GM12878 (cell line): ENCODE measurements at regions not wholly inside any gene's neighbourhood (a gene's known extent, or its start where the extent isn't known, plus 50 kb on each side); places are given as distances from the start of the nearest gene placed in this dataset.

Source experiments
- ATAC-seq: fragments of 200-7000 bp; cut with Tn5 transposase; 3 replicates; pipeline ENCODE4 v1.9.1; 2020; ENCODE audit warnings: mild to moderate bottlenecking, moderate library complexity
- BruUV-seq: library from RNA; stranded (reverse); fragments of 400-500 nt; replicated peaks from 2 replicates; lab custom pipeline; 2021; lab: Mats Ljungman, UMichigan
- CTCF ChIA-PET: fragments of 300-600 bp; sonication (Branson Sonifier 250); formaldehyde crosslinking; extraction: SDS; loops from one replicate; lab custom pipeline; 2021; ENCODE audit warnings: inconsistent platforms; lab: Yijun Ruan, JAX
- POLR2A ChIA-PET: fragments of 350-600 bp; formaldehyde crosslinking; extraction: SDS; loops from one replicate; lab custom pipeline; 2021; ENCODE audit warnings: inconsistent platforms; lab: Charles Lee
- RAD21 ChIA-PET: fragments of 300-600 bp; sonication (Branson Sonifier 250); formaldehyde crosslinking; loops from one replicate; lab custom pipeline; 2023; ENCODE audit warnings: antibody characterized with exemption; ENCODE audit not compliant: unreplicated experiment; lab: Charles Lee
- SMC1A ChIA-PET: fragments of 300-600 bp; sonication (Branson Sonifier 250); formaldehyde crosslinking; loops from one replicate; lab custom pipeline; 2023; ENCODE audit not compliant: unreplicated experiment, uncharacterized antibody; lab: Charles Lee
- DNase-seq: peaks from one replicate; pipeline ENCODE4 v3.0.0-alpha.2; 2011; ENCODE audit warnings: low read depth, low spot score
- FAIRE-seq: peaks from 3 replicates; lab custom pipeline; 2011; peaks lifted over from hg19 to GRCh38; lab: Jason Lieb, UNC
- H2AFZ ChIP-seq: 2 replicates; pipeline ENCODE4 v1.6.0; 2011; ENCODE audit warnings: low read depth, low read length, control low read depth; ENCODE audit not compliant: control insufficient read depth
- H3K27ac ChIP-seq: 2 replicates; pipeline ENCODE4 v1.5.1; 2011; ENCODE audit warnings: control low read depth; ENCODE audit not compliant: control insufficient read depth, insufficient read depth
- H3K27me3 ChIP-seq, 2 experiments: replicated peaks in 1 of 2; 2 replicates each; pipeline versions ENCODE4 v1.6.0 to v1.6.1; 2011; ENCODE audit warnings: low read length in 1 of 2; ENCODE audit not compliant: control insufficient read depth in 2 of 2, insufficient read depth in 2 of 2
- H3K36me3 ChIP-seq, 2 experiments: 2 replicates each; pipeline ENCODE4 v1.5.1; 2011; ENCODE audit warnings: low read length in 1 of 2; ENCODE audit not compliant: control insufficient read depth in 2 of 2, insufficient read depth in 2 of 2
- H3K4me1 ChIP-seq: 2 replicates; pipeline ENCODE4 v1.6.1; 2011; ENCODE audit warnings: mild to moderate bottlenecking, low read length, moderate library complexity, mixed read lengths; ENCODE audit not compliant: control insufficient read depth, insufficient read depth
- H3K4me2 ChIP-seq: 2 replicates; pipeline ENCODE4 v1.6.0; 2011; ENCODE audit warnings: control low read depth; ENCODE audit not compliant: control insufficient read depth, insufficient read depth
- H3K4me3 ChIP-seq: fragments of 200-600 bp; sonication (generic); 2 replicates; pipeline ENCODE4 v1.5.1; 2016
- H3K79me2 ChIP-seq: 2 replicates; pipeline ENCODE4 v1.6.0; 2011; ENCODE audit warnings: low read length; ENCODE audit not compliant: control insufficient read depth, insufficient read depth
- H3K9ac ChIP-seq: 2 replicates; pipeline ENCODE4 v1.8.0; 2011; ENCODE audit warnings: low read length, control low read depth, mixed read lengths; ENCODE audit not compliant: control insufficient read depth, insufficient read depth
- H3K9me3 ChIP-seq: replicated peaks from 3 replicates; pipeline ENCODE4 v1.5.1; 2011; ENCODE audit warnings: mild to moderate bottlenecking, low read length; ENCODE audit not compliant: control insufficient read depth, insufficient read depth
- H4K20me1 ChIP-seq: 2 replicates; pipeline ENCODE4 v1.6.0; 2011; ENCODE audit not compliant: control insufficient read depth, insufficient read depth
- BACH1 ChIP-seq: fragments of 450-650 bp; IDR thresholded peaks from 2 replicates; pipeline ENCODE4 v1.6.1; 2017; ENCODE audit warnings: mild to moderate bottlenecking, borderline replicate concordance
- BHLHE40 ChIP-seq, 2 experiments: fragments of 450-650 bp in 1 of 2; IDR thresholded peaks; 2 replicates each; pipeline ENCODE4 v1.6.1; 2011 to 2017; ENCODE audit warnings: low read depth in 2 of 2, borderline replicate concordance in 1 of 2, improper control_type of control experiment in 1 of 2, low read length in 1 of 2, mild to moderate bottlenecking in 1 of 2
- BMI1 ChIP-seq: fragments of 450-650 bp; IDR thresholded peaks from 2 replicates; pipeline ENCODE4 v1.6.1; 2016; ENCODE audit warnings: mild to moderate bottlenecking, moderate library complexity, borderline replicate concordance
- IKZF1 ChIP-seq: fragments of 450-650 bp; conservative IDR thresholded peaks from 2 replicates; pipeline ENCODE4 v1.6.1; 2017; ENCODE audit warnings: antibody characterized with exemption, mild to moderate bottlenecking
- LARP7 ChIP-seq: fragments of 450-650 bp; IDR thresholded peaks from 2 replicates; pipeline ENCODE4 v1.6.1; 2017; ENCODE audit warnings: mild to moderate bottlenecking
- MYB ChIP-seq: fragments of 150-350 bp; IDR thresholded peaks from 2 replicates; pipeline ENCODE4 v1.6.1; 2014; ENCODE audit warnings: mild to moderate bottlenecking, low read depth, low read length, borderline replicate concordance
- NFIC ChIP-seq: IDR thresholded peaks from 2 replicates; pipeline ENCODE4 v1.6.1; 2012; ENCODE audit warnings: low read depth, mild to moderate bottlenecking, inconsistent platforms, low read length, moderate library complexity
- POU2F2 ChIP-seq: IDR thresholded peaks from 3 replicates; pipeline ENCODE4 v1.6.1; 2011; ENCODE audit warnings: low read depth, mild to moderate bottlenecking, low read length, borderline replicate concordance
- SMC3 ChIP-seq: IDR thresholded peaks from 2 replicates; pipeline ENCODE4 v1.6.1; 2011; ENCODE audit warnings: low read length, improper control_type of control experiment, borderline replicate concordance
- TAF1 ChIP-seq: IDR thresholded peaks from 2 replicates; pipeline ENCODE4 v1.6.1; 2011; ENCODE audit warnings: mild to moderate bottlenecking, low read depth, low read length, borderline replicate concordance
- TCF12 ChIP-seq: IDR thresholded peaks from 2 replicates; pipeline ENCODE4 v1.6.1; 2011; ENCODE audit warnings: low read depth, mild to moderate bottlenecking, low read length
- USF1 ChIP-seq: IDR thresholded peaks from 2 replicates; pipeline ENCODE4 v1.6.1; 2011; ENCODE audit warnings: borderline replicate concordance, low read depth, mild to moderate bottlenecking, moderate library complexity, mixed read lengths, low read length; ENCODE audit not compliant: insufficient read depth; ENCODE audit errors: extremely low read length
- WGBS: methylation state at CpG from one replicate; pipeline ENCODE4 v1.1.6; 2016; ENCODE audit warnings: low lambda C conversion rate; ENCODE audit not compliant: insufficient replicate concordance, insufficient coverage; ENCODE audit errors: missing lambda C conversion rate; 5-methylcytosine and 5-hydroxymethylcytosine counted together
- in situ Hi-C: fragments of 300-500 bp; cut with MboI; formaldehyde crosslinking; loops from 9 replicates; pipeline ENCODE4 v1.14.3; 2018; ENCODE audit warnings: mixed read lengths
- intact Hi-C: fragments of 100-400 bp; cut with micrococcal nuclease; formaldehyde crosslinking; loops from one replicate; pipeline ENCODE4 v1.14.2; 2022; ENCODE audit not compliant: unreplicated experiment
- TF ChIP-seq, protein P1 (sequence below): IDR thresholded peaks from 2 replicates; pipeline ENCODE4 v1.6.1; 2012; ENCODE audit warnings: mild to moderate bottlenecking, low read depth, low read length
- TF ChIP-seq, protein P2 (sequence below): fragments of 150-350 bp; IDR thresholded peaks from 2 replicates; pipeline ENCODE4 v1.6.1; 2014; ENCODE audit warnings: mild to moderate bottlenecking, low read depth, low read length
- TF ChIP-seq, protein P3 (sequence below): fragments of 450-650 bp; IDR thresholded peaks from 2 replicates; pipeline ENCODE4 v1.6.1; 2018; ENCODE audit warnings: borderline replicate concordance, mild to moderate bottlenecking; ENCODE audit not compliant: partially characterized antibody

GRCh38 chr3:177419904-177420601 lies 222.8 kb upstream of the TBL1XR1 start:
- Histone ChIP-seq H3K4me2 (no peak overlapping the region), H3K27me3 (no peaks in the 10 kb centered on the region), H3K4me3 (no peak overlapping the region), H3K9me3 (no peaks in the 10 kb centered on the region; the same call in 2 of the 3 replicates), H3K4me1 (peaks cover 11% of the 10 kb centered on the region), H3K9ac (no peak overlapping the region), H3K79me2 (no peaks in the 10 kb centered on the region), H4K20me1 (no peaks in the 10 kb centered on the region), H3K27ac (no peak overlapping the region), H3K36me3 (no peaks in the 10 kb centered on the region), H2AFZ (no peak overlapping the region)
- 5% methylated on average over 7 of the region's 7 CpGs for WGBS
- ChIA-PET SMC1A (interaction anchor here (0.5 kb wide), 1 partner anchor 19 kb away, joined by 3 read pairs; no protein-coding TSS in a partner anchor), RAD21 (no interaction called here), CTCF (no interaction called here), POLR2A (no interaction called here)
- in situ Hi-C loops: no loop called here
- FAIRE-seq (no peak), DNase-seq (no peak), ATAC-seq (peak; percentile 40; the same call in 2 of the 3 replicates)
- no TSS peak for BruUV-seq
- intact Hi-C loops: no loop called here
- TF ChIP-seq BMI1 (no peak), TAF1 (no peak), BACH1 (no peak), TCF12 (no peak), POU2F2 (0 out of 3 replicates have a peak, but pooled peaks have one; percentile 32), USF1 (no peak), SMC3 (peak; percentile 3; the same call in 1 of the 2 replicates), IKZF1 (no peak), BHLHE40 (IDR thresholded peaks at IDR 0.05; ENCODE audit: borderline replicate concordance in 1 of 2, low read depth in 2 of 2, low read length in 1 of 2) (no peak), NFIC (peak; percentile 51), LARP7 (no peak), MYB (no peak)
- TF ChIP-seq, protein P1, sequence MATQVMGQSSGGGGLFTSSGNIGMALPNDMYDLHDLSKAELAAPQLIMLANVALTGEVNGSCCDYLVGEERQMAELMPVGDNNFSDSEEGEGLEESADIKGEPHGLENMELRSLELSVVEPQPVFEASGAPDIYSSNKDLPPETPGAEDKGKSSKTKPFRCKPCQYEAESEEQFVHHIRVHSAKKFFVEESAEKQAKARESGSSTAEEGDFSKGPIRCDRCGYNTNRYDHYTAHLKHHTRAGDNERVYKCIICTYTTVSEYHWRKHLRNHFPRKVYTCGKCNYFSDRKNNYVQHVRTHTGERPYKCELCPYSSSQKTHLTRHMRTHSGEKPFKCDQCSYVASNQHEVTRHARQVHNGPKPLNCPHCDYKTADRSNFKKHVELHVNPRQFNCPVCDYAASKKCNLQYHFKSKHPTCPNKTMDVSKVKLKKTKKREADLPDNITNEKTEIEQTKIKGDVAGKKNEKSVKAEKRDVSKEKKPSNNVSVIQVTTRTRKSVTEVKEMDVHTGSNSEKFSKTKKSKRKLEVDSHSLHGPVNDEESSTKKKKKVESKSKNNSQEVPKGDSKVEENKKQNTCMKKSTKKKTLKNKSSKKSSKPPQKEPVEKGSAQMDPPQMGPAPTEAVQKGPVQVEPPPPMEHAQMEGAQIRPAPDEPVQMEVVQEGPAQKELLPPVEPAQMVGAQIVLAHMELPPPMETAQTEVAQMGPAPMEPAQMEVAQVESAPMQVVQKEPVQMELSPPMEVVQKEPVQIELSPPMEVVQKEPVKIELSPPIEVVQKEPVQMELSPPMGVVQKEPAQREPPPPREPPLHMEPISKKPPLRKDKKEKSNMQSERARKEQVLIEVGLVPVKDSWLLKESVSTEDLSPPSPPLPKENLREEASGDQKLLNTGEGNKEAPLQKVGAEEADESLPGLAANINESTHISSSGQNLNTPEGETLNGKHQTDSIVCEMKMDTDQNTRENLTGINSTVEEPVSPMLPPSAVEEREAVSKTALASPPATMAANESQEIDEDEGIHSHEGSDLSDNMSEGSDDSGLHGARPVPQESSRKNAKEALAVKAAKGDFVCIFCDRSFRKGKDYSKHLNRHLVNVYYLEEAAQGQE: no peak
- TF ChIP-seq, protein P2, sequence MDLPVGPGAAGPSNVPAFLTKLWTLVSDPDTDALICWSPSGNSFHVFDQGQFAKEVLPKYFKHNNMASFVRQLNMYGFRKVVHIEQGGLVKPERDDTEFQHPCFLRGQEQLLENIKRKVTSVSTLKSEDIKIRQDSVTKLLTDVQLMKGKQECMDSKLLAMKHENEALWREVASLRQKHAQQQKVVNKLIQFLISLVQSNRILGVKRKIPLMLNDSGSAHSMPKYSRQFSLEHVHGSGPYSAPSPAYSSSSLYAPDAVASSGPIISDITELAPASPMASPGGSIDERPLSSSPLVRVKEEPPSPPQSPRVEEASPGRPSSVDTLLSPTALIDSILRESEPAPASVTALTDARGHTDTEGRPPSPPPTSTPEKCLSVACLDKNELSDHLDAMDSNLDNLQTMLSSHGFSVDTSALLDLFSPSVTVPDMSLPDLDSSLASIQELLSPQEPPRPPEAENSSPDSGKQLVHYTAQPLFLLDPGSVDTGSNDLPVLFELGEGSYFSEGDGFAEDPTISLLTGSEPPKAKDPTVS: no peak
- TF ChIP-seq, protein P3, sequence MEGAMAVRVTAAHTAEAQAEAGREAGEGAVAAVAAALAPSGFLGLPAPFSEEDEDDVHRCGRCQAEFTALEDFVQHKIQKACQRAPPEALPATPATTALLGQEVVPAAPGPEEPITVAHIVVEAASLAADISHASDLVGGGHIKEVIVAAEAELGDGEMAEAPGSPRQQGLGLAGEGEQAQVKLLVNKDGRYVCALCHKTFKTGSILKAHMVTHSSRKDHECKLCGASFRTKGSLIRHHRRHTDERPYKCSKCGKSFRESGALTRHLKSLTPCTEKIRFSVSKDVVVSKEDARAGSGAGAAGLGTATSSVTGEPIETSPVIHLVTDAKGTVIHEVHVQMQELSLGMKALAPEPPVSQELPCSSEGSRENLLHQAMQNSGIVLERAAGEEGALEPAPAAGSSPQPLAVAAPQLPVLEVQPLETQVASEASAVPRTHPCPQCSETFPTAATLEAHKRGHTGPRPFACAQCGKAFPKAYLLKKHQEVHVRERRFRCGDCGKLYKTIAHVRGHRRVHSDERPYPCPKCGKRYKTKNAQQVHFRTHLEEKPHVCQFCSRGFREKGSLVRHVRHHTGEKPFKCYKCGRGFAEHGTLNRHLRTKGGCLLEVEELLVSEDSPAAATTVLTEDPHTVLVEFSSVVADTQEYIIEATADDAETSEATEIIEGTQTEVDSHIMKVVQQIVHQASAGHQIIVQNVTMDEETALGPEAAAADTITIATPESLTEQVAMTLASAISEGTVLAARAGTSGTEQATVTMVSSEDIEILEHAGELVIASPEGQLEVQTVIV: no peak
